ENCODE measurements at regions not wholly inside any gene's neighbourhood (a gene's known extent, or its start where the extent isn't known, plus 50 kb on each side); places are given as distances from the start of the nearest gene placed in this dataset.

DNA sequence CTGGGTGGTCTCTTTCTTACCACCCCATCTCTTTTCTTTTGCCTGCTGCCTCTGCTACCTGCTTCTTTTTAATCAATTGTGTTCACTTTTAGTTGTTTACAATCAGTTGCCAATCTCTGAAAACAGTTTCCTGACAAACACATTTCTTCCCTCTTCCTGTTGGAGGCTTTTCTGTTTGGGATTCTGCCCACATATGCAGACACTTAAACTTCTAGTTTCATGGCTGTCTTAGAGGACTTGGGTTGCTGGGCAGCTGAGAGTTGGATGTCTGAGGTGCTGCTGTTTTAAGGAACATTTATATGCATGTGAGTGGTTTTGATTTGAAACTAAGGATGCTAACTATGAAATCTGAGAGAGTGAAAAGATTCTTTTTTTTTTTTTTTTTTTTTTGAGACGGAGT lies 112.3 kb upstream of the LIMCH1 start:
- Histone ChIP-seq H4K5ac (ENCODE audit: insufficient read length, low read depth, low read length) (no peak overlapping the region), H3K18ac (ENCODE audit: extremely low read depth, low read length) (no peak overlapping the region), H3K79me1 (ENCODE audit: low read depth, low read length) (no peaks in the 10 kb centered on the region), H3K4me3 (ENCODE audit: extremely low read depth in 1 of 4, insufficient read depth in 2 of 4, low read depth in 3 of 4, low read length in 4 of 4) (no peak overlapping the region), H2BK20ac (ENCODE audit: low read length) (no peak overlapping the region), H3K23me2 (ENCODE audit: low read depth, low read length) (no peaks in the 10 kb centered on the region), H2BK120ac (replicated peaks; ENCODE audit: low read depth, low read length) (no peak overlapping the region), H3K9ac (replicated peaks in 1 of 4; ENCODE audit: extremely low read depth in 1 of 4, low read depth in 3 of 4, low read length in 3 of 4) (no peak overlapping the region; a peak in 1 of 7 replicates), H2AK5ac (ENCODE audit: low read depth, low read length) (no peak overlapping the region), H3K4me1 (replicated peaks in 1 of 4; ENCODE audit: control insufficient read depth in 3 of 4, insufficient read depth in 4 of 4, low read length in 3 of 4) (peaks cover 0 to 6% (median 2%) of the 10 kb centered on the region in 4 experiments; a peak in 3 of 7 replicates), H3K27me3 (replicated peaks in 1 of 4; ENCODE audit: control insufficient read depth in 3 of 4, extremely low read depth in 1 of 4, insufficient read depth in 3 of 4, low read length in 3 of 4) (no peaks in the 10 kb centered on the region), H3K36me3 (ENCODE audit: control insufficient read depth in 2 of 4, insufficient read depth in 4 of 4, low read length in 3 of 4) (no peaks in the 10 kb centered on the region), H3K79me2 (ENCODE audit: control insufficient read depth in 1 of 2, insufficient read depth in 2 of 2, low read length in 2 of 2) (no peaks in the 10 kb centered on the region), H3K14ac (ENCODE audit: insufficient read length) (no peak overlapping the region), H3K4ac (replicated peaks; ENCODE audit: insufficient read length, low read depth, low read length) (no peak overlapping the region), H3K9me3 (ENCODE audit: insufficient read depth in 2 of 2, low read depth in 1 of 2, low read length in 1 of 2) (no peaks in the 10 kb centered on the region), H3K27ac (ENCODE audit: low read depth, low read length) (no peak overlapping the region), H3K56ac (replicated peaks; ENCODE audit: insufficient read length, low read depth, low read length) (no peak overlapping the region), H2AFZ (ENCODE audit: low read length) (no peak overlapping the region), H2BK12ac (ENCODE audit: low read depth, low read length) (no peak overlapping the region), H3K23ac (ENCODE audit: insufficient read length) (no peak overlapping the region), H2BK5ac (ENCODE audit: low read depth, low read length) (no peak overlapping the region), H3K4me2 (ENCODE audit: insufficient read depth in 1 of 2, low read depth in 2 of 2, low read length in 2 of 2) (no peak overlapping the region), H4K8ac (ENCODE audit: extremely low read depth, insufficient read depth, low read length) (no peak overlapping the region), H2BK15ac (ENCODE audit: low read length) (no peak overlapping the region), H4K91ac (replicated peaks; ENCODE audit: insufficient read length, low read length) (no peak overlapping the region), H4K20me1 (replicated peaks in 1 of 2; ENCODE audit: control insufficient read depth in 1 of 2, insufficient read depth in 2 of 2, low read length in 2 of 2) (no peaks in the 10 kb centered on the region)
- FAIRE-seq (no peak), DNase-seq (ENCODE audit: low read depth in 1 of 2, low spot score in 2 of 2) (no peak)
- WGBS, 2 experiments (ENCODE audit: extremely low coverage in 1 of 2, insufficient coverage in 1 of 2, insufficient read length in 1 of 2, insufficient replicate concordance in 2 of 2, low coverage in 1 of 2, low lambda C conversion rate in 2 of 2, missing lambda C conversion rate in 1 of 2) = no CpG with 5 or more reads among the region's 1 CpG
- ChIA-PET POLR2A (ENCODE audit: partially characterized antibody) (no interaction called here), CTCF (ENCODE audit: partially characterized antibody) (no interaction called here)
- TF ChIP-seq HDAC6 (IDR thresholded peaks at IDR 0.05; ENCODE audit: low read depth, low read length) (no peak), ASH2L (IDR thresholded peaks at IDR 0.05; ENCODE audit: low read length) (no peak), NANOG (IDR thresholded peaks at IDR 0.05; ENCODE audit: insufficient read depth, low read depth, low read length, poor library complexity, severe bottlenecking) (no peak), EGR1 (IDR thresholded peaks at IDR 0.05; ENCODE audit: borderline replicate concordance, low read depth, low read length) (no peak)
